GM23248 (cell line): ENCODE measurements at regions not wholly inside any gene's neighbourhood (a gene's known extent, or its start where the extent isn't known, plus 50 kb on each side); places are given as distances from the start of the nearest gene placed in this dataset.

Experiments used
- DNase-seq: peaks from one replicate; pipeline ENCODE4 v3.0.0-alpha.2; 2015
- H2AFZ ChIP-seq: fragments of 200-600 bp; sonication (generic); 2 replicates; pipeline ENCODE4 v1.6.1; 2016; ENCODE audit warnings: antibody characterized with exemption
- H3F3A ChIP-seq: fragments of 200-600 bp; sonication (generic); 2 replicates; pipeline ENCODE4 v1.6.1; 2016; ENCODE audit warnings: mild to moderate bottlenecking, antibody characterized with exemption, mixed run types; ENCODE audit not compliant: insufficient read depth
- H3K27ac ChIP-seq: fragments of 200-600 bp; sonication (generic); 2 replicates; pipeline ENCODE4 v1.5.1; 2016; ENCODE audit warnings: mild to moderate bottlenecking
- H3K27me3 ChIP-seq: fragments of 200-600 bp; sonication (generic); replicated peaks from 2 replicates; pipeline ENCODE4 v1.6.1; 2016; ENCODE audit warnings: mild to moderate bottlenecking; ENCODE audit not compliant: insufficient read depth
- H3K36me3 ChIP-seq: fragments of 200-600 bp; sonication (generic); 2 replicates; pipeline ENCODE4 v1.6.1; 2016; ENCODE audit warnings: low read depth, mild to moderate bottlenecking
- H3K4me1 ChIP-seq: fragments of 200-600 bp; sonication (generic); 2 replicates; pipeline ENCODE4 v1.6.1; 2016; ENCODE audit warnings: mild to moderate bottlenecking; ENCODE audit not compliant: insufficient read depth
- H3K4me2 ChIP-seq: fragments of 200-600 bp; sonication (generic); one replicate; pipeline ENCODE4 v1.6.1; 2016; ENCODE audit warnings: mild to moderate bottlenecking; ENCODE audit not compliant: unreplicated experiment
- H3K4me3 ChIP-seq: fragments of 200-600 bp; sonication (generic); 2 replicates; pipeline ENCODE4 v1.5.1; 2016; ENCODE audit warnings: mild to moderate bottlenecking
- H3K79me2 ChIP-seq: fragments of 200-600 bp; sonication (generic); 2 replicates; pipeline ENCODE4 v1.6.1; 2016; ENCODE audit warnings: mild to moderate bottlenecking; ENCODE audit not compliant: insufficient read depth
- H3K9ac ChIP-seq: fragments of 200-600 bp; sonication (generic); 2 replicates; pipeline ENCODE4 v1.6.1; 2016; ENCODE audit warnings: mild to moderate bottlenecking
- H3K9me2 ChIP-seq: fragments of 200-600 bp; sonication (generic); 2 replicates; pipeline ENCODE4 v1.6.1; 2016; ENCODE audit warnings: mixed run types, mild to moderate bottlenecking, moderate library complexity; ENCODE audit not compliant: insufficient read depth
- H3K9me3 ChIP-seq: fragments of 200-600 bp; sonication (generic); one replicate; pipeline ENCODE4 v1.6.1; 2017; ENCODE audit warnings: low read depth
- H4K20me1 ChIP-seq: fragments of 200-600 bp; sonication (generic); 2 replicates; pipeline ENCODE4 v1.6.0; 2016; ENCODE audit not compliant: insufficient read depth
- EZH2 ChIP-seq: fragments of 200-600 bp; sonication (generic); IDR thresholded peaks from 2 replicates; pipeline ENCODE4 v1.6.1; 2018; ENCODE audit warnings: antibody characterized with exemption, mild to moderate bottlenecking; ENCODE audit not compliant: insufficient read depth, poor library complexity, severe bottlenecking
- EZH2phosphoT487 ChIP-seq: fragments of 200-600 bp; sonication (generic); IDR thresholded peaks from 2 replicates; pipeline ENCODE4 v1.6.1; 2018; ENCODE audit warnings: antibody characterized with exemption, moderate library complexity, mild to moderate bottlenecking, low read depth; ENCODE audit not compliant: insufficient read depth
- WGBS, 2 experiments: methylation state at CpG; one replicate each; pipeline ENCODE4 v1.1.6; 2015 to 2017; ENCODE audit warnings: low lambda C conversion rate in 2 of 2, low coverage in 1 of 2; ENCODE audit errors: missing lambda C conversion rate in 2 of 2; 5-methylcytosine and 5-hydroxymethylcytosine counted together
- in situ Hi-C: fragments of 300-500 bp; cut with MboI; formaldehyde crosslinking; loops from 2 replicates; pipeline ENCODE4 v1.15.0; 2020

DNA sequence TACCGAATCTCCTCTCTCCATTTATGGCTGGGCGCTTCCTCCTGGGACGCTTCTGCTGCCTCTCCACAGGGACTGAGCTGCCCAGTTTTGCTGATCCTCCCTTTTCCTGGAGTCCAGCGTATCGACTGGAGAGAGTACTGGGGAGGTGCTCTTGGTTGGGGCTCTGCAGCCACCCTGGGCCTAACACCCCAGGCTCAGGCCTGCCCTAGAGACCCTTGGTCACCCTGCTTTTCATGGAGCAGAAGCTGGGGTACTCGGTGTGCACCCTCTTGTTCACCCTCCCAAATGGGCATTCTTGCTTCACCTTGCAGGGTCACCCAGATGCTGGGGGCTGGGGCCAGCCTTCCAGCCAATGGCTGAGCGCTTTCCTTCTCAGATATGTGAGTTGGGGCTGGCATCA, 88.8 kb upstream of the RET start:
- WGBS, 2 experiments: 53 to 57% methylated on average over 7 of the region's 7 CpGs
- Histone ChIP-seq H2AFZ (no peak overlapping the region), H3K9me3 (no peaks in the 10 kb centered on the region), H3K27ac (no peak overlapping the region), H3K4me2 (no peak overlapping the region), H3K9ac (no peak overlapping the region), H3K9me2 (no peaks in the 10 kb centered on the region), H3K4me3 (no peak overlapping the region), H4K20me1 (no peaks in the 10 kb centered on the region), H3K79me2 (no peaks in the 10 kb centered on the region), H3K27me3 (peaks cover 3% of the 10 kb centered on the region; the same call in 1 of the 2 replicates), H3K36me3 (no peaks in the 10 kb centered on the region), H3F3A (no peaks in the 10 kb centered on the region), H3K4me1 (no peaks in the 10 kb centered on the region)
- TF ChIP-seq EZH2 (no peak), EZH2phosphoT487 (no peak)
- no peak for DNase-seq
- in situ Hi-C loops: no loop called here

DNA sequence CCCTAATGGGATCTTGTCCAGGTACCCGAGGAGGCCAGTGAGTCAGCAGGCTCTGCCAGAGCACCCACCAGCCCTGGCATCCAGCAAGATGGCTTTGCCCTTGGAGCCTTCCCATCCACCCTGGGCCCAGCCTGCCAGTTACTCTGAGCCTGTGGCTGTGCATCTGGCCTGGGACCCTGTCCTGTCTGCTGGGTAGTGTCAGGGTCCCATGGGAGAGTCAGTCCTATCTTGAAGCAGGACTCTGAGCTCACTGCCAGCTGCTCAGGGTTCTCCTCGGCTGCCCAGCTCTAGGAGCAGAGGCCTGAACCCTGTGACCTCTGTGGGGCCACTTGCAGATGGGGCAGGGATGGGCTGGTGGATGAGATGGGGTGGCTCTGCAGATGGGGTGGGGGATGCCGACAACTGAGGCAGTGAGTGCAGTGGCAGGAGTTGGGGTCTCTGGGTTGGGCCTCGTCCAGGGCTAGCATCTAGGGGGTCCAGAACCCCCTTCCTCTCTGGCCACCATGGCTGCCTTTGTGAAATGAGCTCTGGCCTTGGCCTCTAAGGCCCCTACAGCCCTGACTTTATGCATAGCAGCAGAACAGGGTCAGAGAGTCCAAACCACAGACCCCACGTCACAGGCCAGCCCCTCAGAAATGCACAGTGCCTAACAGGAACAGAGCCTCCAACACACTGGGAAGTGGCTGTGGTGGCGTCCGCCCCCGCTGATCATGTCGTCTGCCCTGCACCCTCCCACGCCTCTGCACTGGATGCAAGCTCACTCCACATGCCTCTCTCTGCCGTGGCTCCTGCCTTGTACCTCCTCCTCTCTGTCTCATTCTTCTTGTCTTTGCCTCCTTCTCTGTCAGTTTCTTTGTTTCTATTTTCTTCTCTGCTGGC, 88.1 kb upstream of the RET start:
- Histone ChIP-seq H3K27me3 (peaks cover 10% of the 10 kb centered on the region; the same call in 1 of the 2 replicates), H3K79me2 (no peaks in the 10 kb centered on the region), H2AFZ (no peak overlapping the region), H4K20me1 (no peaks in the 10 kb centered on the region), H3K27ac (no peak overlapping the region), H3K9me2 (no peaks in the 10 kb centered on the region), H3K36me3 (no peaks in the 10 kb centered on the region), H3K9me3 (no peaks in the 10 kb centered on the region), H3K4me2 (no peak overlapping the region), H3K9ac (no peak overlapping the region), H3K4me1 (no peaks in the 10 kb centered on the region), H3K4me3 (no peak overlapping the region), H3F3A (no peaks in the 10 kb centered on the region)
- 32 to 37% methylated on average over 9 to 10 of the region's 11 CpGs for WGBS, 2 experiments
- no peak for DNase-seq
- no peak for TF ChIP-seq EZH2phosphoT487
- no peak for TF ChIP-seq EZH2
- in situ Hi-C loops: no loop called here

DNA sequence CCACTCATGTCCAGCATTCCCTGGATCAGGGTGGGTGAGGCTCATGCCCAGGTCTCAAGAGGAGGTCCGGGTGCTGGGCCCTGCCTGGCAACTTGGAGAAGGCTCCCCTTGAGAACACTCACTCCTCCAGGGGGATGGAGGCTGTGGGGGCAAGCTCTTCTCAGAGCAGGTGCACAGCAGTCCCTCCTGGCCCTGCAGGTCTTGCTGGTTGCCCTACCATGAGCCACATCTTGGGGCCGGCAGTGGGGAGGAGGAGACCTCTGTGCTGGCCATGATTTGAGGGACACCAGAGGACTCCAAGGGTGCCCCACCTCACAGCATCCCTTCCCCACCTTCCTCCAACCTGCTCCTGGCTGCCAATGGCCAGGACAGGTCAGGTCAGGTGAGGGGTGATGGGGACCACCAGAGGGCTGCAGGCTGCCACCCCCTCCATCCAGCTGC, 87.4 kb upstream of the RET start:
- no peak overlapping the region for H3K27ac ChIP-seq
- no peaks in the 10 kb centered on the region for H3K79me2 ChIP-seq
- in situ Hi-C loops: no loop called here
- TF ChIP-seq EZH2: no peak
- no peak for TF ChIP-seq EZH2phosphoT487
- H2AFZ ChIP-seq: no peak overlapping the region
- H3K36me3 ChIP-seq: no peaks in the 10 kb centered on the region
- no peaks in the 10 kb centered on the region for H3K9me2 ChIP-seq
- H4K20me1 ChIP-seq: no peaks in the 10 kb centered on the region
- H3K4me1 ChIP-seq: no peaks in the 10 kb centered on the region
- H3K9ac ChIP-seq: no peak overlapping the region
- no peak overlapping the region for H3K4me2 ChIP-seq
- no peak overlapping the region for H3K4me3 ChIP-seq
- WGBS, 2 experiments: 23 to 50% methylated on average over 2 of the region's 2 CpGs
- H3K27me3 ChIP-seq: peaks cover 12% of the 10 kb centered on the region; the same call in 1 of the 2 replicates
- no peaks in the 10 kb centered on the region for H3F3A ChIP-seq
- no peaks in the 10 kb centered on the region for H3K9me3 ChIP-seq
- DNase-seq: no peak

DNA sequence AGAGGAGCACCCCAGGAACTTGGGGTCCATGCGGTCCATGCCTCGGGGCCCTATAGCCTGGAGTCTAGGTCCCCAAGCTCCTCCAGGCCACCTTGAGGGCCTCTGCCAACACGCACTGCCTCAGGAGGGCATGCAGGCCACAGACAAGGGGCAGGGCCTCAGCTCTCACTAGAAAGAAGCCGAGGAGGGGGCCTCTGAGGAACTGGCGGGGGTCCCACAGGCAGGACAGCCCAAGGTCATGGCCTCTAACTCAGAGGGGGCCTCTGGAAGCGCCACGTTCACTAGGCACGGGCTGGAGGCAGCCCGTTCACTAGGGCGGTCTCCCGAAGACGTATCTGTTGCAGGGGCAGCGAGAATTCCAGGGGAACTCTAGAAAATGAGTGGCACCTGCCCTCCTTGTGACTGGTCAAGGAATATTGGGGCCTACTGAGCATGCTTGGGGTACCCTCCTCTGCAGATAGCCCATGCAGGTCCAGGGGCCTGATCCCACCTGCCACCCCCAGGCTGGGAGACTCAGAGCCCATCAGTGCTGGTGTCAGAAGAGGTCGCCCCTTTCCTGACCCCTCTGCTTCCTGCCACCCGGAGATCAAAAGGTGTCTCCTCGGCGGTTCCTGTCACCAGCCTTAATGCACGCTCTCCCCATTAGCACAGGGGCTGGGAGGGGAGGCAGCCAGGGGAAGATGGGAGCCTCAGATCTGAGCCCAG, 86.7 kb upstream of the RET start:
- H3K9me3 ChIP-seq: no peaks in the 10 kb centered on the region
- no peaks in the 10 kb centered on the region for H3K4me1 ChIP-seq
- no peak for DNase-seq
- no peaks in the 10 kb centered on the region for H3F3A ChIP-seq
- no peaks in the 10 kb centered on the region for H4K20me1 ChIP-seq
- H3K4me2 ChIP-seq: no peak overlapping the region
- no peak overlapping the region for H3K27ac ChIP-seq
- 55 to 57% methylated on average over 17 to 18 of the region's 18 CpGs for WGBS, 2 experiments
- H2AFZ ChIP-seq: no peak overlapping the region
- H3K27me3 ChIP-seq: peaks cover 12% of the 10 kb centered on the region; the same call in 1 of the 2 replicates
- no peak overlapping the region for H3K4me3 ChIP-seq
- no peak for TF ChIP-seq EZH2
- TF ChIP-seq EZH2phosphoT487: no peak
- no peaks in the 10 kb centered on the region for H3K9me2 ChIP-seq
- H3K36me3 ChIP-seq: no peaks in the 10 kb centered on the region
- H3K9ac ChIP-seq: no peak overlapping the region
- no peaks in the 10 kb centered on the region for H3K79me2 ChIP-seq
- in situ Hi-C loops: no loop called here
